ENCODE measurements at regions not wholly inside any gene's neighbourhood (a gene's known extent, or its start where the extent isn't known, plus 50 kb on each side); places are given as distances from the start of the nearest gene placed in this dataset.

DNA sequence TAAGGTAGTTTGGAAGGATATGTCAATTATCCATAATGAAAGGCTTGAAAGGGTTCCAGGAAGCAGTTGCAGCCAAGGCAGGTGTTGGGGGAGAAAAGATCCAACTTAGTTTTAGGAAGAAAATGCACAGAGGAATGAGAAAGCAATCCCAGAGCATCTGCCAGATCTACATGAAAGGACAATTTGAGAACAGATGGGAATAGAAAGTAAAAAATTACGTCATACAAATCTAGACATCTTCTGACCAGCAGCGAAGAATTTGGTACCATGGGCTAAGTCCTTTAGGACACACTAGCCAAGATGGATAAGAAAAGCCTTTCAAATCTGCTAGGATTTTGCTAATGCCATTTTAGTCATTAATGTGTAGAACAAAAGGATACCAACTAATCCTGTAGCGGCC is 244.1 kb upstream of the PRR16 start:
- TF ChIP-seq POLR2A (IDR thresholded peaks at IDR 0.05) (no peak), POLR2AphosphoS5 (IDR thresholded peaks at IDR 0.05) (no peak)
- TF ChIP-seq, protein P1, sequence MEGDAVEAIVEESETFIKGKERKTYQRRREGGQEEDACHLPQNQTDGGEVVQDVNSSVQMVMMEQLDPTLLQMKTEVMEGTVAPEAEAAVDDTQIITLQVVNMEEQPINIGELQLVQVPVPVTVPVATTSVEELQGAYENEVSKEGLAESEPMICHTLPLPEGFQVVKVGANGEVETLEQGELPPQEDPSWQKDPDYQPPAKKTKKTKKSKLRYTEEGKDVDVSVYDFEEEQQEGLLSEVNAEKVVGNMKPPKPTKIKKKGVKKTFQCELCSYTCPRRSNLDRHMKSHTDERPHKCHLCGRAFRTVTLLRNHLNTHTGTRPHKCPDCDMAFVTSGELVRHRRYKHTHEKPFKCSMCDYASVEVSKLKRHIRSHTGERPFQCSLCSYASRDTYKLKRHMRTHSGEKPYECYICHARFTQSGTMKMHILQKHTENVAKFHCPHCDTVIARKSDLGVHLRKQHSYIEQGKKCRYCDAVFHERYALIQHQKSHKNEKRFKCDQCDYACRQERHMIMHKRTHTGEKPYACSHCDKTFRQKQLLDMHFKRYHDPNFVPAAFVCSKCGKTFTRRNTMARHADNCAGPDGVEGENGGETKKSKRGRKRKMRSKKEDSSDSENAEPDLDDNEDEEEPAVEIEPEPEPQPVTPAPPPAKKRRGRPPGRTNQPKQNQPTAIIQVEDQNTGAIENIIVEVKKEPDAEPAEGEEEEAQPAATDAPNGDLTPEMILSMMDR (IDR thresholded peaks at IDR 0.05): no peak
- no peaks in the 10 kb centered on the region for H3K4me1 ChIP-seq
- no peaks in the 10 kb centered on the region for H3K36me3 ChIP-seq
- DNase-seq (ENCODE audit: low spot score in 2 of 2): no peak
- no peaks in the 10 kb centered on the region for H3K27me3 ChIP-seq
- H3K4me3 ChIP-seq: no peak overlapping the region
- intact Hi-C loops (cut with DNase I; ENCODE audit: low total_unique reads): no loop called here
- H3K27ac ChIP-seq: no peak overlapping the region
- no peaks in the 10 kb centered on the region for H3K9me3 ChIP-seq

DNA sequence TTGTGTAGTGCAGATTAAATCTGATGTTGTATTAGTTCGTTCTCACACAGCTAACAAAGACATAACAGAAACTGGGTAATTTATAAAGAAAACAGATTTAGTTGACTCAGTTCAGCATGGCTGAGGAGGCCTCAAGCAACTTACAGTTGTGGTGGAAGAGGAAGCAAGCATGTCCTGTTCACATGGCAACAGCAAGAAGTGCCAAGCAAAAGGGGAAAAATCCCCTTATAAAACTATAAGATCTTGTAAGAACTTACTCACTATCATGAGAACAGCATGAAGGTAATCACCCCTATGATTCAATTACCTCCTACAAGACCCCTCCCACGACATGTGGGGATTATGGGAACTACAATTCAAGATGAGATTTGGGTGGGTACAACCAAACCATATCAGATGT is 238.6 kb upstream of the PRR16 start:
- Histone ChIP-seq H3K9me3 (no peaks in the 10 kb centered on the region), H3K36me3 (no peaks in the 10 kb centered on the region), H3K27me3 (no peaks in the 10 kb centered on the region), H3K4me1 (no peaks in the 10 kb centered on the region), H3K27ac (no peak overlapping the region), H3K4me3 (no peak overlapping the region)
- TF ChIP-seq POLR2A (IDR thresholded peaks at IDR 0.05): no peak
- no peak for TF ChIP-seq POLR2AphosphoS5 (IDR thresholded peaks at IDR 0.05)
- TF ChIP-seq, protein P1 (IDR thresholded peaks at IDR 0.05): no peak
- intact Hi-C loops (cut with DNase I; ENCODE audit: low total_unique reads): no loop called here
- DNase-seq (ENCODE audit: low spot score in 2 of 2): no peak

DNA sequence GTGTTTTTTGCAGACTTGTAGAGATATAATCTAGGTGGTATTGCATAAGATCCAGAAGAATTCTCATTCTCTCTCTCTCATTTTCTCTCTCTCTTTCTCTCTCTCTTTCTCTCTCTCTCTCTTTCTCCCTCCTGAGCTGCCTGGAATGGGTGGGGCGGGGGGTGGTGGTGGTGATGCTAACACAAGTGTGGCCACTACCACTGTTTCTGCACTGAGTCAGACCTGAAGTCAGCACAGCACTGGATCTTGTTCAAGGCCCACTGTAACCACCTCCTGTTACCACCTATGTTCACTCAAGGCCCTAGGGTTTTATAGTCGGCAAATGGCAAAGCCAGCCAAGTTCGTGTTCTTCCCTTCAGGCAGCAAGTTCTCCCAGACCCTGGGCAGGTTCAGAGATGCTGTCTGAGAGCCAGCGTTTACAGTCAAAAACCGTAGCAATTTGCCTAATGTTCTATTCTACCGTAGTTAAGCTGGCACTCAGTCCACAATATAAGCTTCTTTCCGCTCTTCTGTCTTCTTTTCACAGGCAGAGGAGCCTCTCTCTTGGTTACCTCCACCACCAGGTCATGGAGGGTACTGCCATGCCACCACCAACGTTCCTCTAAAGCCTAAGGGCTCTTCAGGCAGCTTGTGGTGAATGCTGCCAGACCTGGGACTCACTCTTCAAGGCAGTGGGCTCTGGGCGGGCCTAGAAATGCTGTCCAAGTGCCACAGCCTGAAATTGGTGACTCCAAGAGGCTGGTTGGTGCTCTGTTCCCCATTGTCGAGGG is 235.7 kb upstream of the PRR16 start:
- Histone ChIP-seq H3K27ac (no peak overlapping the region), H3K4me3 (no peak overlapping the region), H3K9me3 (no peaks in the 10 kb centered on the region), H3K4me1 (no peaks in the 10 kb centered on the region), H3K27me3 (no peaks in the 10 kb centered on the region), H3K36me3 (no peaks in the 10 kb centered on the region)
- TF ChIP-seq, protein P1 (IDR thresholded peaks at IDR 0.05): no peak
- TF ChIP-seq POLR2A (IDR thresholded peaks at IDR 0.05) (no peak), POLR2AphosphoS5 (IDR thresholded peaks at IDR 0.05) (no peak)
- DNase-seq (ENCODE audit: low spot score in 2 of 2): no peak
- intact Hi-C loops (cut with DNase I; ENCODE audit: low total_unique reads): no loop called here

DNA sequence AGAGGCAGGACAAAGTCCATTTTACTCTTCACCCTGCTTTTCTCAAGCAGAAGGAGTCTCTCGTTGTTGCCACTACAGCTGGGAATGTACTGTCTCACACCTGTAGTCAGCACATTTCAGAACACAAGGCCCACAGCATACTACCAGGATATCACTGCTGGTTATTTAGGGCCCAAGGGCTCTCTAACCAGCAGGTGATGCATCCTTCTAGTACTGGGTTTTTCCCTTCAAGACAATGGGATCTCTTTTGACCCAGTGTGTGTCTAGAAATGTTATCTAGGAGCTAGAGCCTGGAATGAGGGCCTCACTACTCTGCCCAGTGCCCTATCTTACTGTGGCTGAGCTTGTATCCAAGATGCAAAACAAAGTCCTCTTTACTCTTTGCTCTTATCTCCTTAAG is 235.1 kb upstream of the PRR16 start:
- TF ChIP-seq POLR2A (IDR thresholded peaks at IDR 0.05): no peak
- TF ChIP-seq, protein P1 (IDR thresholded peaks at IDR 0.05): no peak
- TF ChIP-seq POLR2AphosphoS5 (IDR thresholded peaks at IDR 0.05): no peak
- Histone ChIP-seq H3K4me3 (no peak overlapping the region), H3K27ac (no peak overlapping the region), H3K9me3 (no peaks in the 10 kb centered on the region), H3K4me1 (no peaks in the 10 kb centered on the region), H3K27me3 (no peaks in the 10 kb centered on the region), H3K36me3 (no peaks in the 10 kb centered on the region)
- no peak for DNase-seq (ENCODE audit: low spot score in 2 of 2)
- intact Hi-C loops (cut with DNase I; ENCODE audit: low total_unique reads): no loop called here

DNA sequence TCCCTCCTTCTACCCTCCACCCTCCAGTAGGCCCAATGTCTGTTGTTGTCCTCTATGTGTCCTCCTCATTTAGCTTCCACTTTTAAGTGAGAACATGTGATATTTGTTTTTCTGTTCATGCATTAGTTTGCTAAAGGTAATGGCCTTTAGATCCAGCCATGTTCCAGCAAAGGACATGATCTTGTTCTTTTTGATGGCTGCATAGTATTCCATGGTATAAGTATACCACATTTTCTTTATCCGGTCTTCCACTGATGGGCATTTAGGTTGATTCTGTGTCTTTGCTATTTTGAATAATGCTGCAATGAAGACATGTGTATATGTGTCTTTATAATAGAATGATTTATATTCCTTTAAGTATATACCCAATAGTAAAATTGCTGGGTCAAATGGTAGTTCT is 232.5 kb upstream of the PRR16 start:
- no peak overlapping the region for H3K27ac ChIP-seq
- DNase-seq (ENCODE audit: low spot score in 2 of 2): no peak
- H3K4me1 ChIP-seq: no peaks in the 10 kb centered on the region
- TF ChIP-seq POLR2A (IDR thresholded peaks at IDR 0.05) (no peak), POLR2AphosphoS5 (IDR thresholded peaks at IDR 0.05) (no peak)
- TF ChIP-seq, protein P1 (IDR thresholded peaks at IDR 0.05): no peak
- no peak overlapping the region for H3K4me3 ChIP-seq
- H3K36me3 ChIP-seq: no peaks in the 10 kb centered on the region
- H3K27me3 ChIP-seq: no peaks in the 10 kb centered on the region
- no peaks in the 10 kb centered on the region for H3K9me3 ChIP-seq
- intact Hi-C loops (cut with DNase I; ENCODE audit: low total_unique reads): no loop called here
